Peyer's patch (tissue), 4 donors: ENCODE measurements at regions not wholly inside any gene's neighbourhood (a gene's known extent, or its start where the extent isn't known, plus 50 kb on each side); places are given as distances from the start of the nearest gene placed in this dataset.
"Not testable (repeated sequence)": the region's sequence is repeated elsewhere in the genome, so short reads cannot be mapped to it uniquely, and the experiment has no call there.

Experiments
- POLR2A ChIP-seq, 2 donors: fragments of 450-650 bp; IDR thresholded peaks; one replicate each; pipeline ENCODE4 v1.5.1; 2017; ENCODE audit warnings: antibody characterized with exemption in 2 of 2, mild to moderate bottlenecking in 2 of 2, moderate library complexity in 2 of 2
- TF ChIP-seq, protein P1 (sequence below), 6 experiments: fragments of 450-650 bp in 4 of 6; fragments of 200-600 bp in 2 of 6; sonication (generic) in 1 of 6; IDR thresholded peaks; one replicate each; pipeline ENCODE4 v1.5.1; 2017 to 2019; ENCODE audit warnings: antibody characterized with exemption in 6 of 6, mild to moderate bottlenecking in 3 of 6, moderate library complexity in 1 of 6

DNA sequence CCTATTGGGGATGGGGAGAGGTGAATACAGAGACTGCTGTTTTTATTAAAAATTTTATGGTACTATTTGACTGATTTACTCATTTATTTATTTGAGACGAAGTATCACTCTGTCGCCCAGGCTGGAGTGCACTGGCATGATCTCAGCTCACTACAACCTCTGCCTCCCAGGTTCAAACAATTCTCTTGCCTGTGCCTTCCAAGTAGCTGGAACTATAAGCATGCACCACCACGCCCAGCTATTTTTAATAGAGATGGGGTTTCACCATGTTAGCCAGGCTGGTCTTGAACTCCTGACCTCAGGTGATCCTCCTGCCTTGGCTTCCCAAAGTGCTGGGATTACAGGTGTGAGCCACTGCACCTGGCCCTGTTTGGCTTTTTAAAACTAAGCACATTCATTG, 64.8 kb upstream of the ITGA11 start:
- TF ChIP-seq, protein P1, sequence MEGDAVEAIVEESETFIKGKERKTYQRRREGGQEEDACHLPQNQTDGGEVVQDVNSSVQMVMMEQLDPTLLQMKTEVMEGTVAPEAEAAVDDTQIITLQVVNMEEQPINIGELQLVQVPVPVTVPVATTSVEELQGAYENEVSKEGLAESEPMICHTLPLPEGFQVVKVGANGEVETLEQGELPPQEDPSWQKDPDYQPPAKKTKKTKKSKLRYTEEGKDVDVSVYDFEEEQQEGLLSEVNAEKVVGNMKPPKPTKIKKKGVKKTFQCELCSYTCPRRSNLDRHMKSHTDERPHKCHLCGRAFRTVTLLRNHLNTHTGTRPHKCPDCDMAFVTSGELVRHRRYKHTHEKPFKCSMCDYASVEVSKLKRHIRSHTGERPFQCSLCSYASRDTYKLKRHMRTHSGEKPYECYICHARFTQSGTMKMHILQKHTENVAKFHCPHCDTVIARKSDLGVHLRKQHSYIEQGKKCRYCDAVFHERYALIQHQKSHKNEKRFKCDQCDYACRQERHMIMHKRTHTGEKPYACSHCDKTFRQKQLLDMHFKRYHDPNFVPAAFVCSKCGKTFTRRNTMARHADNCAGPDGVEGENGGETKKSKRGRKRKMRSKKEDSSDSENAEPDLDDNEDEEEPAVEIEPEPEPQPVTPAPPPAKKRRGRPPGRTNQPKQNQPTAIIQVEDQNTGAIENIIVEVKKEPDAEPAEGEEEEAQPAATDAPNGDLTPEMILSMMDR (IDR thresholded peaks at IDR 0.05) = not testable (repeated sequence)
- TF ChIP-seq POLR2A (IDR thresholded peaks at IDR 0.05) = not testable (repeated sequence)
